A549 (cell line): ENCODE measurements at regions not wholly inside any gene's neighbourhood (a gene's known extent, or its start where the extent isn't known, plus 50 kb on each side); places are given as distances from the start of the nearest gene placed in this dataset.

ENCODE experiments used
- FOSL2 ChIP-seq, 2 experiments: fragments of 450-650 bp in 1 of 2; fragments of >200 bp in 1 of 2; sonication (Bioruptor Twin) in 1 of 2; formaldehyde crosslinking; IDR thresholded peaks; 2 replicates each; pipeline versions ENCODE4 v1.5.0 to v1.6.1; 2016 to 2020; ENCODE audit warnings: mild to moderate bottlenecking in 1 of 2, moderate library complexity in 1 of 2
- MAFK ChIP-seq: fragments of 450-650 bp; IDR thresholded peaks from 2 replicates; pipeline ENCODE4 v1.6.1; 2014; ENCODE audit not compliant: partially characterized antibody
- MYC ChIP-seq: IDR thresholded peaks from 2 replicates; pipeline ENCODE4 v1.6.1; 2012; ENCODE audit warnings: mild to moderate bottlenecking, inconsistent platforms, low read length, improper control_type of control experiment, borderline replicate concordance
- NFE2L2 ChIP-seq: fragments of 150-350 bp; conservative IDR thresholded peaks from 2 replicates; pipeline ENCODE4 v1.6.1; 2014; ENCODE audit warnings: low read length
- POLR2A ChIP-seq: IDR thresholded peaks from 2 replicates; pipeline ENCODE4 v1.6.1; 2012; ENCODE audit warnings: mild to moderate bottlenecking, low read length
- RAD21 ChIP-seq, 2 experiments: fragments of >200 bp in 1 of 2; sonication (Bioruptor Twin) in 1 of 2; formaldehyde crosslinking in 1 of 2; IDR thresholded peaks in 1 of 2; conservative IDR thresholded peaks in 1 of 2; 2 replicates in 1 of 2; 3 replicates in 1 of 2; pipeline ENCODE4 v1.6.1; 2012 to 2018; ENCODE audit warnings: inconsistent platforms in 1 of 2
- RARB ChIP-seq: fragments of 250-450 bp; sonication (Bioruptor Pico); IDR thresholded peaks from 2 replicates; pipeline ENCODE4 v1.8.0; 2021; ENCODE audit warnings: mild to moderate bottlenecking, moderate library complexity
- SREBF2 ChIP-seq: fragments of 450-650 bp; IDR thresholded peaks from 2 replicates; pipeline ENCODE4 v1.6.1; 2014; ENCODE audit warnings: mild to moderate bottlenecking, moderate library complexity
- TF ChIP-seq, protein P1 (sequence below): fragments of >200 bp; sonication (Bioruptor Twin); formaldehyde crosslinking; IDR thresholded peaks from 3 replicates; pipeline ENCODE4 v1.5.1; 2016
- TF ChIP-seq, protein P2 (sequence below): fragments of 200-600 bp; sonication (generic); IDR thresholded peaks from 2 replicates; pipeline ENCODE4 v1.6.1; 2016; ENCODE audit warnings: antibody characterized with exemption, mild to moderate bottlenecking, moderate library complexity
- TF ChIP-seq, protein P3 (sequence below): IDR thresholded peaks from 2 replicates; pipeline ENCODE4 v1.6.1; 2012

DNA sequence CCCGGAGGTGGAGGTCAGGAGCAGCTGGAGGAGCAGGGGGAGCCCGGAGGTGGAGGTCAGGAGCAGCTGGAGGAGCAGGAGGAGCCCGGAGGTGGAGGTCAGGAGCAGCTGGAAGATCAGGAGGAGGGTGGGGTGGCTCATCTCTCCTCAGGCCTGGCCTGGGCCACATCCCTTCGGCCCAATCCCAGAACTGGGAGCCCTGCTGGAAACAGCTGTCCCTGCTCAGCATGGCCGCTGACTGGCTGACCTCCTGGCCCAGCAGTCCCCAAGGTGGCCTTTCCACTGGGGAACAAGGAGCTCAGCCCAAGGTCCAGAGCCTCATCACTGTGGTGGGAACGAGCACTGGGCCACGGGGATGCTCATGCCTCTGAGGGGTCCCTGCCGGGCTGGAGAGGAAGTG is 66.6 kb upstream of the LAPTM4A start:
- TF ChIP-seq, protein P1, sequence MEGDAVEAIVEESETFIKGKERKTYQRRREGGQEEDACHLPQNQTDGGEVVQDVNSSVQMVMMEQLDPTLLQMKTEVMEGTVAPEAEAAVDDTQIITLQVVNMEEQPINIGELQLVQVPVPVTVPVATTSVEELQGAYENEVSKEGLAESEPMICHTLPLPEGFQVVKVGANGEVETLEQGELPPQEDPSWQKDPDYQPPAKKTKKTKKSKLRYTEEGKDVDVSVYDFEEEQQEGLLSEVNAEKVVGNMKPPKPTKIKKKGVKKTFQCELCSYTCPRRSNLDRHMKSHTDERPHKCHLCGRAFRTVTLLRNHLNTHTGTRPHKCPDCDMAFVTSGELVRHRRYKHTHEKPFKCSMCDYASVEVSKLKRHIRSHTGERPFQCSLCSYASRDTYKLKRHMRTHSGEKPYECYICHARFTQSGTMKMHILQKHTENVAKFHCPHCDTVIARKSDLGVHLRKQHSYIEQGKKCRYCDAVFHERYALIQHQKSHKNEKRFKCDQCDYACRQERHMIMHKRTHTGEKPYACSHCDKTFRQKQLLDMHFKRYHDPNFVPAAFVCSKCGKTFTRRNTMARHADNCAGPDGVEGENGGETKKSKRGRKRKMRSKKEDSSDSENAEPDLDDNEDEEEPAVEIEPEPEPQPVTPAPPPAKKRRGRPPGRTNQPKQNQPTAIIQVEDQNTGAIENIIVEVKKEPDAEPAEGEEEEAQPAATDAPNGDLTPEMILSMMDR = no peak
- no peak for TF ChIP-seq POLR2A
- no peak for TF ChIP-seq FOSL2 (IDR thresholded peaks at IDR 0.05)
- TF ChIP-seq FOSL2 (CRISPR knock-in tag; IDR thresholded peaks at IDR 0.05) = no peak
- TF ChIP-seq SREBF2 = no peak
- TF ChIP-seq RAD21 (conservative IDR thresholded peaks at IDR 0.05 in 1 of 2, IDR thresholded peaks at IDR 0.05 in 1 of 2) = no peak
- no peak for TF ChIP-seq MYC
- TF ChIP-seq MAFK = no peak
- TF ChIP-seq, protein P2, sequence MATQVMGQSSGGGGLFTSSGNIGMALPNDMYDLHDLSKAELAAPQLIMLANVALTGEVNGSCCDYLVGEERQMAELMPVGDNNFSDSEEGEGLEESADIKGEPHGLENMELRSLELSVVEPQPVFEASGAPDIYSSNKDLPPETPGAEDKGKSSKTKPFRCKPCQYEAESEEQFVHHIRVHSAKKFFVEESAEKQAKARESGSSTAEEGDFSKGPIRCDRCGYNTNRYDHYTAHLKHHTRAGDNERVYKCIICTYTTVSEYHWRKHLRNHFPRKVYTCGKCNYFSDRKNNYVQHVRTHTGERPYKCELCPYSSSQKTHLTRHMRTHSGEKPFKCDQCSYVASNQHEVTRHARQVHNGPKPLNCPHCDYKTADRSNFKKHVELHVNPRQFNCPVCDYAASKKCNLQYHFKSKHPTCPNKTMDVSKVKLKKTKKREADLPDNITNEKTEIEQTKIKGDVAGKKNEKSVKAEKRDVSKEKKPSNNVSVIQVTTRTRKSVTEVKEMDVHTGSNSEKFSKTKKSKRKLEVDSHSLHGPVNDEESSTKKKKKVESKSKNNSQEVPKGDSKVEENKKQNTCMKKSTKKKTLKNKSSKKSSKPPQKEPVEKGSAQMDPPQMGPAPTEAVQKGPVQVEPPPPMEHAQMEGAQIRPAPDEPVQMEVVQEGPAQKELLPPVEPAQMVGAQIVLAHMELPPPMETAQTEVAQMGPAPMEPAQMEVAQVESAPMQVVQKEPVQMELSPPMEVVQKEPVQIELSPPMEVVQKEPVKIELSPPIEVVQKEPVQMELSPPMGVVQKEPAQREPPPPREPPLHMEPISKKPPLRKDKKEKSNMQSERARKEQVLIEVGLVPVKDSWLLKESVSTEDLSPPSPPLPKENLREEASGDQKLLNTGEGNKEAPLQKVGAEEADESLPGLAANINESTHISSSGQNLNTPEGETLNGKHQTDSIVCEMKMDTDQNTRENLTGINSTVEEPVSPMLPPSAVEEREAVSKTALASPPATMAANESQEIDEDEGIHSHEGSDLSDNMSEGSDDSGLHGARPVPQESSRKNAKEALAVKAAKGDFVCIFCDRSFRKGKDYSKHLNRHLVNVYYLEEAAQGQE = no peak
- TF ChIP-seq NFE2L2 = no peak
- no peak for TF ChIP-seq RARB
- TF ChIP-seq, protein P3, sequence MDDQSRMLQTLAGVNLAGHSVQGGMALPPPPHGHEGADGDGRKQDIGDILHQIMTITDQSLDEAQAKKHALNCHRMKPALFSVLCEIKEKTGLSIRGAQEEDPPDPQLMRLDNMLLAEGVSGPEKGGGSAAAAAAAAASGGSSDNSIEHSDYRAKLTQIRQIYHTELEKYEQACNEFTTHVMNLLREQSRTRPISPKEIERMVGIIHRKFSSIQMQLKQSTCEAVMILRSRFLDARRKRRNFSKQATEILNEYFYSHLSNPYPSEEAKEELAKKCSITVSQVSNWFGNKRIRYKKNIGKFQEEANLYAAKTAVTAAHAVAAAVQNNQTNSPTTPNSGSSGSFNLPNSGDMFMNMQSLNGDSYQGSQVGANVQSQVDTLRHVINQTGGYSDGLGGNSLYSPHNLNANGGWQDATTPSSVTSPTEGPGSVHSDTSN = no peak
